GM19397 (cell line): ENCODE measurements at regions not wholly inside any gene's neighbourhood (a gene's known extent, or its start where the extent isn't known, plus 50 kb on each side); places are given as distances from the start of the nearest gene placed in this dataset.
"Not testable (repeated sequence)": the region's sequence is repeated elsewhere in the genome, so short reads cannot be mapped to it uniquely, and the experiment has no call there.

Experiments used
- ATAC-seq: cut with Tn5 transposase; IDR thresholded peaks from one replicate; pipeline ENCODE4 v1.9.1; 2021; ENCODE audit warnings: mild to moderate bottlenecking, moderate library complexity; ENCODE audit not compliant: unreplicated experiment

GRCh38 chr12:116687888-116688287 lies 50.0 kb downstream of the SPRING1 start:
- no peak for ATAC-seq

- no peak for ATAC-seq
These were observed 53.0 kb downstream of the SPRING1 start for GRCh38 chr12:116684891-116685290.

GRCh38 chr12:116677202-116677661 lies 60.6 kb downstream of the SPRING1 start:
- ATAC-seq, result no peak

- no peak for ATAC-seq
These were observed 62.3 kb downstream of the SPRING1 start for GRCh38 chr12:116675339-116676107.

GRCh38 chr12:116674643-116675183 lies 63.2 kb downstream of the SPRING1 start:
- no peak for ATAC-seq

GRCh38 chr12:116673681-116674111 lies 64.2 kb downstream of the SPRING1 start:
- ATAC-seq, result no peak

GRCh38 chr12:116672842-116673516 lies 64.9 kb downstream of the SPRING1 start:
- ATAC-seq, result peak; percentile 45

GRCh38 chr12:116672010-116672409 lies 65.9 kb downstream of the SPRING1 start:
- no peak for ATAC-seq

GRCh38 chr12:116670859-116671258 lies 67.0 kb downstream of the SPRING1 start:
- ATAC-seq, result no peak

GRCh38 chr12:116667752-116668151 lies 70.1 kb downstream of the SPRING1 start:
- no peak for ATAC-seq

- not testable (repeated sequence) for ATAC-seq
These were observed 71.0 kb downstream of the SPRING1 start for GRCh38 chr12:116666829-116667228.

GRCh38 chr12:116666305-116666673 lies 71.6 kb downstream of the SPRING1 start:
- ATAC-seq, result no peak

- no peak for ATAC-seq
These were observed 72.1 kb downstream of the SPRING1 start for GRCh38 chr12:116665666-116666304.

GRCh38 chr12:116664085-116664484 lies 73.8 kb downstream of the SPRING1 start:
- ATAC-seq, result no peak

- no peak for ATAC-seq
These were observed 75.2 kb downstream of the SPRING1 start for GRCh38 chr12:116662612-116663144.

GRCh38 chr12:116661341-116661740 lies 76.5 kb downstream of the SPRING1 start:
- ATAC-seq, result no peak

GRCh38 chr12:116660740-116661139 lies 77.1 kb downstream of the SPRING1 start:
- ATAC-seq, result not testable (repeated sequence)

GRCh38 chr12:116659771-116660481 lies 77.9 kb downstream of the SPRING1 start:
- ATAC-seq, result no peak

- no peak for ATAC-seq
These were observed 79.9 kb downstream of the SPRING1 start for GRCh38 chr12:116657921-116658495.

GRCh38 chr12:116656306-116656705 lies 81.6 kb downstream of the SPRING1 start:
- no peak for ATAC-seq
